H9 (cell line): ENCODE measurements at regions not wholly inside any gene's neighbourhood (a gene's known extent, or its start where the extent isn't known, plus 50 kb on each side); places are given as distances from the start of the nearest gene placed in this dataset.

Experiments
- DNase-seq: peaks from one replicate; pipeline ENCODE4 v3.0.0-alpha.2; 2017
- H2AFZ ChIP-seq: one replicate; pipeline ENCODE4 v1.6.1; 2013; ENCODE audit warnings: mild to moderate bottlenecking, low read length, control low read depth, moderate library complexity
- H2AK5ac ChIP-seq: 2 replicates; pipeline ENCODE4 v1.6.1; 2013; ENCODE audit warnings: low read length, control low read depth, mixed read lengths; ENCODE audit not compliant: insufficient read length
- H2BK120ac ChIP-seq: one replicate; pipeline ENCODE4 v1.6.1; 2013; ENCODE audit warnings: low read depth, mild to moderate bottlenecking, low read length, control low read depth, inconsistent platforms; ENCODE audit not compliant: poor library complexity, severe bottlenecking
- H2BK12ac ChIP-seq: 2 replicates; pipeline ENCODE4 v1.6.1; 2013; ENCODE audit warnings: low read length, control low read depth, mixed read lengths, low read depth; ENCODE audit not compliant: insufficient read length
- H2BK15ac ChIP-seq: 2 replicates; pipeline ENCODE4 v1.6.1; 2013; ENCODE audit warnings: low read depth, low read length, control low read depth
- H2BK20ac ChIP-seq: one replicate; pipeline ENCODE4 v1.6.1; 2013; ENCODE audit warnings: low read depth, mild to moderate bottlenecking, low read length, control low read depth, inconsistent platforms; ENCODE audit not compliant: poor library complexity, severe bottlenecking
- H2BK5ac ChIP-seq: 2 replicates; pipeline ENCODE4 v1.6.1; 2013; ENCODE audit warnings: low read length, control low read depth, mixed read lengths; ENCODE audit not compliant: insufficient read length
- H3K14ac ChIP-seq: 2 replicates; pipeline ENCODE4 v1.6.1; 2013; ENCODE audit warnings: low read length, control low read depth; ENCODE audit not compliant: insufficient read depth
- H3K18ac ChIP-seq: 2 replicates; pipeline ENCODE4 v1.6.1; 2013; ENCODE audit warnings: low read depth, mild to moderate bottlenecking, mixed read lengths, low read length, control low read depth; ENCODE audit not compliant: insufficient read length
- H3K23ac ChIP-seq: 2 replicates; pipeline ENCODE4 v1.6.1; 2013; ENCODE audit warnings: low read length, control low read depth, mixed read lengths, low read depth; ENCODE audit not compliant: insufficient read length
- H3K23me2 ChIP-seq: 2 replicates; pipeline ENCODE4 v1.6.1; 2013; ENCODE audit warnings: low read depth, mild to moderate bottlenecking, mixed read lengths, low read length, control low read depth; ENCODE audit not compliant: insufficient read length, poor library complexity, severe bottlenecking
- H3K27ac ChIP-seq: 2 replicates; pipeline ENCODE4 v1.5.1; 2013; ENCODE audit warnings: low read length, control low read depth, mixed read lengths, low read depth; ENCODE audit not compliant: insufficient read length
- H3K27me3 ChIP-seq: 2 replicates; pipeline ENCODE4 v1.6.1; 2013; ENCODE audit warnings: low read length, control low read depth, inconsistent platforms; ENCODE audit not compliant: insufficient read depth
- H3K4ac ChIP-seq: 2 replicates; pipeline ENCODE4 v1.6.1; 2013; ENCODE audit warnings: low read depth, mild to moderate bottlenecking, control low read depth, inconsistent platforms, low read length, moderate library complexity
- H3K4me1 ChIP-seq: 2 replicates; pipeline ENCODE4 v1.6.1; 2013; ENCODE audit warnings: low read length, control low read depth, inconsistent platforms; ENCODE audit not compliant: insufficient read depth
- H3K4me2 ChIP-seq: 2 replicates; pipeline ENCODE4 v1.6.1; 2013; ENCODE audit warnings: low read length, control low read depth, mixed read lengths; ENCODE audit not compliant: insufficient read length, insufficient read depth
- H3K56ac ChIP-seq: 2 replicates; pipeline ENCODE4 v1.6.1; 2013; ENCODE audit warnings: low read depth, mild to moderate bottlenecking, mixed read lengths, low read length, control low read depth; ENCODE audit not compliant: insufficient read length
- H3K79me1 ChIP-seq: 2 replicates; pipeline ENCODE4 v1.6.1; 2013; ENCODE audit warnings: low read depth, mild to moderate bottlenecking, moderate library complexity, low read length, control low read depth, inconsistent platforms; ENCODE audit not compliant: insufficient read depth, poor library complexity, severe bottlenecking
- H3K79me2 ChIP-seq: 2 replicates; pipeline ENCODE4 v1.6.1; 2013; ENCODE audit warnings: low read length, control low read depth, inconsistent platforms; ENCODE audit not compliant: insufficient read depth
- H3K9ac ChIP-seq: 2 replicates; pipeline ENCODE4 v1.6.1; 2013; ENCODE audit warnings: low read length, control low read depth, mixed read lengths; ENCODE audit not compliant: insufficient read length; ENCODE audit errors: extremely low read depth
- H3K9me3 ChIP-seq: one replicate; pipeline ENCODE4 v1.6.1; 2013; ENCODE audit warnings: low read depth, low read length, inconsistent platforms; ENCODE audit not compliant: control insufficient read depth
- H3T11ph ChIP-seq: one replicate; pipeline ENCODE4 v1.6.1; 2013; ENCODE audit warnings: mild to moderate bottlenecking, low read length, control low read depth, inconsistent platforms
- H4K20me1 ChIP-seq: one replicate; pipeline ENCODE4 v1.6.1; 2013; ENCODE audit not compliant: control insufficient read depth, insufficient read length, insufficient read depth
- H4K5ac ChIP-seq: 2 replicates; pipeline ENCODE4 v1.6.1; 2013; ENCODE audit warnings: low read depth, mild to moderate bottlenecking, mixed read lengths, low read length, control low read depth; ENCODE audit not compliant: insufficient read length
- H4K8ac ChIP-seq: replicated peaks from 2 replicates; pipeline ENCODE4 v1.6.1; 2013; ENCODE audit warnings: low read length, control low read depth, mixed read lengths, low read depth; ENCODE audit not compliant: insufficient read length
- H4K91ac ChIP-seq: 2 replicates; pipeline ENCODE4 v1.6.1; 2013; ENCODE audit warnings: low read depth, mild to moderate bottlenecking, moderate library complexity, mixed read lengths, low read length, control low read depth; ENCODE audit not compliant: insufficient read length
- H3K27ac Mint-ChIP-seq, 3 experiments: 2 replicates in 2 of 3; 3 replicates in 1 of 3; pipeline ENCODE4 v1.8.0; 2020 to 2021; ENCODE audit warnings: mixed read lengths in 3 of 3, mild to moderate bottlenecking in 1 of 3, moderate library complexity in 1 of 3
- H3K27me3 Mint-ChIP-seq: 2 replicates; pipeline ENCODE4 v1.8.0; 2021; ENCODE audit warnings: low read depth, mild to moderate bottlenecking, moderate library complexity, mixed read lengths
- H3K36me3 Mint-ChIP-seq, 3 experiments: 2 replicates in 2 of 3; 3 replicates in 1 of 3; pipeline ENCODE4 v1.8.0; 2020 to 2021; ENCODE audit warnings: low read depth in 3 of 3, mixed read lengths in 3 of 3; ENCODE audit not compliant: insufficient read depth in 1 of 3
- H3K4me1 Mint-ChIP-seq, 2 experiments: 2 replicates each; pipeline ENCODE4 v1.8.0; 2020; ENCODE audit warnings: mixed read lengths in 2 of 2
- H3K4me3 Mint-ChIP-seq, 2 experiments: 2 replicates in 1 of 2; 3 replicates in 1 of 2; pipeline ENCODE4 v1.8.0; 2020 to 2021; ENCODE audit warnings: mild to moderate bottlenecking in 2 of 2, mixed read lengths in 2 of 2, moderate library complexity in 1 of 2
- H3K9me3 Mint-ChIP-seq, 2 experiments: 2 replicates in 1 of 2; 3 replicates in 1 of 2; pipeline ENCODE4 v1.8.0; 2020; ENCODE audit warnings: mild to moderate bottlenecking in 2 of 2, mixed read lengths in 2 of 2, moderate library complexity in 1 of 2
- CTCF ChIP-seq: fragments of 200-600 bp; sonication (generic); conservative IDR thresholded peaks from 3 replicates; pipeline ENCODE4 v1.8.0; 2021; ENCODE audit warnings: antibody characterized with exemption, mild to moderate bottlenecking
- WGBS: extraction: QIAGEN DNeasy Blood & Tissue Kit; methylation state at CpG from one replicate; pipeline ENCODE4 v1.1.7; 2013; ENCODE audit warnings: missing lambda C conversion rate, low lambda C conversion rate, mixed read lengths; ENCODE audit not compliant: insufficient read length; ENCODE audit errors: extremely low coverage; 5-methylcytosine and 5-hydroxymethylcytosine counted together

DNA sequence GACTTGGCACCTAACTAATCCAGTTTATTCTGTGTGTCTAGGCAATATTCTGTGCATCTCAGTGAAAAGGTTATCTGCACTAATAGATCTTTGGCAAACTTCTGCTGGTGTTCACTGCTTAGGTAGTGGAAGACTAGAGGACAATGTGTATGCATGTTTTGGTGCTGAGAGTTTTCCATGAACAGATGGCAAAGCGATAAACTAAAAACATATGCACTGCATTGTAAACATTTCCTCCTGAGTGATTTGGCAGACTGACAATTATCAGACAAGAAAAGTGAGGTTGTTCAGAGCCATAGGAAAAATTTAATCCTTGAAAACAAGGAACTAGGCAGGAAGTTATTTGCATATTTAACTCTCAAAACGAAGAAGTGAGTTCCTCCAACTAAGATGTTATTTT lies 400.4 kb downstream of the ATP23 start:
- no peak overlapping the region for H3T11ph ChIP-seq
- H3K4me3 Mint-ChIP-seq = no peak overlapping the region
- H3K9me3 Mint-ChIP-seq = no peaks in the 10 kb centered on the region; a peak in 2 of 5 replicates
- H3K56ac ChIP-seq = no peak overlapping the region
- no peak overlapping the region for H3K27ac ChIP-seq
- no peak for DNase-seq
- no peak overlapping the region for H3K4ac ChIP-seq
- no peaks in the 10 kb centered on the region for H3K79me2 ChIP-seq
- no peak overlapping the region for H2BK120ac ChIP-seq
- H3K9me3 ChIP-seq = no peaks in the 10 kb centered on the region
- no peaks in the 10 kb centered on the region for H3K27me3 ChIP-seq
- no peak overlapping the region for H2BK12ac ChIP-seq
- H3K36me3 Mint-ChIP-seq = no peaks in the 10 kb centered on the region; a peak in 1 of 7 replicates
- no peak overlapping the region for H2AK5ac ChIP-seq
- no peak overlapping the region for H3K23ac ChIP-seq
- no peak overlapping the region for H3K18ac ChIP-seq
- no peak overlapping the region for H2BK15ac ChIP-seq
- no peak overlapping the region for H2AFZ ChIP-seq
- H3K4me1 ChIP-seq = no peaks in the 10 kb centered on the region; the same call in 1 of the 2 replicates
- no peak overlapping the region for H3K27ac Mint-ChIP-seq
- no peaks in the 10 kb centered on the region for H3K79me1 ChIP-seq
- H3K23me2 ChIP-seq = peaks cover 3% of the 10 kb centered on the region
- peaks cover 0 to 11% of the 10 kb centered on the region in 2 experiments; a peak in 2 of 4 replicates for H3K4me1 Mint-ChIP-seq
- H4K8ac ChIP-seq = no peak overlapping the region
- no peaks in the 10 kb centered on the region; the same call in 1 of the 2 replicates for H3K27me3 Mint-ChIP-seq
- WGBS = no CpG with 5 or more reads among the region's 2 CpGs
- no peak overlapping the region for H2BK5ac ChIP-seq
- H4K5ac ChIP-seq = no peak overlapping the region
- H4K20me1 ChIP-seq = no peaks in the 10 kb centered on the region
- no peak for TF ChIP-seq CTCF
- H3K14ac ChIP-seq = no peak overlapping the region
- no peak overlapping the region for H4K91ac ChIP-seq
- H3K9ac ChIP-seq = no peak overlapping the region
- no peak overlapping the region for H3K4me2 ChIP-seq
- no peak overlapping the region for H2BK20ac ChIP-seq
